ENCODE measurements at regions not wholly inside any gene's neighbourhood (a gene's known extent, or its start where the extent isn't known, plus 50 kb on each side); places are given as distances from the start of the nearest gene placed in this dataset.

GRCh38 chr3:18900994-18901393 lies 247.3 kb upstream of the KCNH8 start:
- H3K36me3 Mint-ChIP-seq = no peaks in the 10 kb centered on the region
- Histone ChIP-seq H3K4me3 (no peak overlapping the region), H3K36me3 (no peaks in the 10 kb centered on the region), H3K4me2 (no peak overlapping the region), H3K79me2 (ENCODE audit: low read depth) (no peaks in the 10 kb centered on the region), H4K20me1 (ENCODE audit: low read depth) (no peaks in the 10 kb centered on the region), H2AFZ (replicated peaks) (no peak overlapping the region), H3K9ac (no peak overlapping the region), H3K27me3 (no peaks in the 10 kb centered on the region), H3K27ac (no peak overlapping the region), H3K4me1 (no peaks in the 10 kb centered on the region), H3F3A (ENCODE audit: low read depth) (no peaks in the 10 kb centered on the region), H3K9me3 (ENCODE audit: low read depth) (no peaks in the 10 kb centered on the region)
- no peak for TF ChIP-seq EZH2phosphoT487 (IDR thresholded peaks at IDR 0.05)
- no peak for TF ChIP-seq EZH2 (IDR thresholded peaks at IDR 0.05)
- TF ChIP-seq CTCF (IDR thresholded peaks at IDR 0.05) = no peak
- no peaks in the 10 kb centered on the region for H3K9me3 Mint-ChIP-seq
- no peak overlapping the region for H3K4me3 Mint-ChIP-seq
- H3K27me3 Mint-ChIP-seq (ENCODE audit: insufficient read depth, low read depth) = no peaks in the 10 kb centered on the region
- DNase-seq (ENCODE audit: low spot score) = no peak
- no peaks in the 10 kb centered on the region for H3K4me1 Mint-ChIP-seq
- H3K27ac Mint-ChIP-seq = no peak overlapping the region

DNA sequence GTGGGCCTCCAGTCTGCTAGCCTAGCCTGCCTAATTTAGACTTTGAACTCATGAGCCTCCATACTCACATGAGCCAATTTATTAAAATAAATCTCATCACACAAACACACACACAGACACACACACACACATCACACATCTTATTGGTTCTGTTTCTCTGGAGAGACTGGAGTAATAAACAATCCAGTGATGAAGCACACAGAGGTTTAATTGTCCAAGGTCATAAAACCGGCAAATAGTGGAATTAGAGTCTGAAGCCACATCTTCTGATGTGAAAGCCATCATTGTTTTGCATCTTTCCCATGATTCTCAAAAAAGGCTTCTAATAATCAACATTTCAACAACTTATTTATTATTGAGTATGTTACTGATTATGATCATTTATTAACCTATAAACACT lies 249.4 kb upstream of the KCNH8 start:
- H4K20me1 ChIP-seq (ENCODE audit: low read depth) = no peaks in the 10 kb centered on the region

GRCh38 chr3:18892756-18893155 lies 255.6 kb upstream of the KCNH8 start:
- no peaks in the 10 kb centered on the region for H3K9me3 ChIP-seq (ENCODE audit: low read depth)
- no peak overlapping the region for H2AFZ ChIP-seq (replicated peaks)
- H3K36me3 Mint-ChIP-seq = no peaks in the 10 kb centered on the region

More for the DNA sequence above, 249.4 kb upstream of the KCNH8 start:
- no peak overlapping the region for H3K27ac ChIP-seq
- no peaks in the 10 kb centered on the region for H3K9me3 ChIP-seq (ENCODE audit: low read depth)
- TF ChIP-seq CTCF (IDR thresholded peaks at IDR 0.05) = no peak
- no peak for TF ChIP-seq EZH2 (IDR thresholded peaks at IDR 0.05)
- TF ChIP-seq EZH2phosphoT487 (IDR thresholded peaks at IDR 0.05) = no peak
- no peaks in the 10 kb centered on the region for H3K27me3 ChIP-seq
- no peaks in the 10 kb centered on the region for H3F3A ChIP-seq (ENCODE audit: low read depth)
- no peaks in the 10 kb centered on the region for H3K4me1 ChIP-seq
- H3K4me1 Mint-ChIP-seq = no peaks in the 10 kb centered on the region
- no peaks in the 10 kb centered on the region for H3K27me3 Mint-ChIP-seq (ENCODE audit: insufficient read depth, low read depth)
- no peaks in the 10 kb centered on the region for H3K79me2 ChIP-seq (ENCODE audit: low read depth)
- H3K4me3 Mint-ChIP-seq = no peak overlapping the region
- H3K9me3 Mint-ChIP-seq = no peaks in the 10 kb centered on the region
- H3K9ac ChIP-seq = no peak overlapping the region
- no peak for DNase-seq (ENCODE audit: low spot score)
- H3K36me3 ChIP-seq = no peaks in the 10 kb centered on the region
- no peak overlapping the region for H3K27ac Mint-ChIP-seq
- no peak overlapping the region for H3K4me2 ChIP-seq
- H3K36me3 Mint-ChIP-seq = no peaks in the 10 kb centered on the region
- no peak overlapping the region for H2AFZ ChIP-seq (replicated peaks)
- no peak overlapping the region for H3K4me3 ChIP-seq

More at GRCh38 chr3:18892756-18893155, 255.6 kb upstream of the KCNH8 start:
- Histone ChIP-seq H4K20me1 (ENCODE audit: low read depth) (no peaks in the 10 kb centered on the region), H3K9ac (no peak overlapping the region), H3K27me3 (no peaks in the 10 kb centered on the region), H3K36me3 (no peaks in the 10 kb centered on the region), H3K27ac (no peak overlapping the region), H3F3A (ENCODE audit: low read depth) (no peaks in the 10 kb centered on the region), H3K79me2 (ENCODE audit: low read depth) (no peaks in the 10 kb centered on the region), H3K4me2 (no peak overlapping the region), H3K4me3 (no peak overlapping the region), H3K4me1 (no peaks in the 10 kb centered on the region)
- TF ChIP-seq CTCF (IDR thresholded peaks at IDR 0.05) (no peak), EZH2phosphoT487 (IDR thresholded peaks at IDR 0.05) (no peak), EZH2 (IDR thresholded peaks at IDR 0.05) (no peak)
- Mint-ChIP-seq H3K27ac (no peak overlapping the region), H3K9me3 (no peaks in the 10 kb centered on the region), H3K4me3 (no peak overlapping the region), H3K27me3 (ENCODE audit: insufficient read depth, low read depth) (no peaks in the 10 kb centered on the region), H3K4me1 (no peaks in the 10 kb centered on the region)
- no peak for DNase-seq (ENCODE audit: low spot score)

Data from neural progenitor cell (in vitro differentiated cells).